GM20000 (cell line): ENCODE measurements at regions not wholly inside any gene's neighbourhood (a gene's known extent, or its start where the extent isn't known, plus 50 kb on each side); places are given as distances from the start of the nearest gene placed in this dataset.
"Not testable (repeated sequence)": the region's sequence is repeated elsewhere in the genome, so short reads cannot be mapped to it uniquely, and the experiment has no call there.

Source experiments
- DNase-seq: peaks from one replicate; pipeline ENCODE4 v3.0.0; 2012; ENCODE audit warnings: low spot score
- CTCF ChIP-seq: IDR thresholded peaks from 2 replicates; pipeline ENCODE4 v1.5.1; 2012; ENCODE audit warnings: mild to moderate bottlenecking, control low read depth; ENCODE audit errors: extremely low read depth, missing control alignments

- no peak for DNase-seq
- TF ChIP-seq CTCF = no peak
Measured at GRCh38 chr1:101124405-101124804, 98.8 kb upstream of the DPH5 start.

- DNase-seq = not testable (repeated sequence)
Measured at GRCh38 chr1:101123904-101124303, 98.3 kb upstream of the DPH5 start.

GRCh38 chr1:101122452-101123166, 97.0 kb upstream of the DPH5 start:
- peak; percentile 44 for DNase-seq
- TF ChIP-seq CTCF = no peak

- no peak for DNase-seq
- TF ChIP-seq CTCF = no peak
Measured at GRCh38 chr1:101121975-101122374, 96.4 kb upstream of the DPH5 start.

- no peak for DNase-seq
- no peak for TF ChIP-seq CTCF
Measured at GRCh38 chr1:101121504-101121903, 95.9 kb upstream of the DPH5 start.

GRCh38 chr1:101120868-101121267, 95.3 kb upstream of the DPH5 start:
- no peak for DNase-seq
- TF ChIP-seq CTCF = no peak

GRCh38 chr1:101119289-101119688, 93.7 kb upstream of the DPH5 start:
- TF ChIP-seq CTCF = no peak
- DNase-seq = no peak

GRCh38 chr1:101116006-101116405, 90.4 kb upstream of the DPH5 start:
- TF ChIP-seq CTCF = no peak
- DNase-seq = no peak
